ENCODE measurements at regions not wholly inside any gene's neighbourhood (a gene's known extent, or its start where the extent isn't known, plus 50 kb on each side); places are given as distances from the start of the nearest gene placed in this dataset.

DNA sequence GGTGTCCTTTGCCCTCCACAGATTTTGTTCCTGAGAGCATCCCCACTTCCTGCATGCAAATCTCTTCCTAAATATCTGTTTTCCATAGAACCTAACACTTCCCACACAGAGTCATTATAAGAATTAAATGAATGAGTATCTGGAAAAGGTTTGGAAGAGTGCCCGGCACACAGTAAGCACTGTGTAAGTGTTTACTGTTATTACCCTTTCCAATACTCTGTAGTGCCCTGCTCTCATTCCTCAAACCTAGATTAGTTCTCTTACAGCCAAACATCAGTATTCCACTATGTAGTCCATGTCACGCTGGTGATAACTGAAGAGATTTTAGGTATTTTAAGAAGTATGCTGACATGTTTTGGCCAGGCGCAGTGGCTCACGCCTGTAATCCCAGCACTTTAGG is 57.3 kb upstream of the PHF21A start:
- TF ChIP-seq, protein P1, sequence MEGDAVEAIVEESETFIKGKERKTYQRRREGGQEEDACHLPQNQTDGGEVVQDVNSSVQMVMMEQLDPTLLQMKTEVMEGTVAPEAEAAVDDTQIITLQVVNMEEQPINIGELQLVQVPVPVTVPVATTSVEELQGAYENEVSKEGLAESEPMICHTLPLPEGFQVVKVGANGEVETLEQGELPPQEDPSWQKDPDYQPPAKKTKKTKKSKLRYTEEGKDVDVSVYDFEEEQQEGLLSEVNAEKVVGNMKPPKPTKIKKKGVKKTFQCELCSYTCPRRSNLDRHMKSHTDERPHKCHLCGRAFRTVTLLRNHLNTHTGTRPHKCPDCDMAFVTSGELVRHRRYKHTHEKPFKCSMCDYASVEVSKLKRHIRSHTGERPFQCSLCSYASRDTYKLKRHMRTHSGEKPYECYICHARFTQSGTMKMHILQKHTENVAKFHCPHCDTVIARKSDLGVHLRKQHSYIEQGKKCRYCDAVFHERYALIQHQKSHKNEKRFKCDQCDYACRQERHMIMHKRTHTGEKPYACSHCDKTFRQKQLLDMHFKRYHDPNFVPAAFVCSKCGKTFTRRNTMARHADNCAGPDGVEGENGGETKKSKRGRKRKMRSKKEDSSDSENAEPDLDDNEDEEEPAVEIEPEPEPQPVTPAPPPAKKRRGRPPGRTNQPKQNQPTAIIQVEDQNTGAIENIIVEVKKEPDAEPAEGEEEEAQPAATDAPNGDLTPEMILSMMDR (conservative IDR thresholded peaks at IDR 0.05; ENCODE audit: low read depth, low read length), result no peak
- TF ChIP-seq EZH2 (IDR thresholded peaks at IDR 0.05; ENCODE audit: borderline replicate concordance, low read depth, low read length, poor library complexity, severe bottlenecking), result no peak

All from A673 (cell line).